GM21576 (cell line): ENCODE measurements at regions not wholly inside any gene's neighbourhood (a gene's known extent, or its start where the extent isn't known, plus 50 kb on each side); places are given as distances from the start of the nearest gene placed in this dataset.
A peak's percentile ranks its signal among the peaks of the same experiment; 100 is the strongest.

ENCODE experiments used
- ATAC-seq: cut with Tn5 transposase; IDR thresholded peaks from one replicate; pipeline ENCODE4 v1.9.1; 2021; ENCODE audit warnings: mild to moderate bottlenecking, moderate library complexity; ENCODE audit not compliant: unreplicated experiment

- ATAC-seq, result no peak
Measured at GRCh38 chr15:87805117-87805820, 451.3 kb downstream of the NTRK3 start.

DNA sequence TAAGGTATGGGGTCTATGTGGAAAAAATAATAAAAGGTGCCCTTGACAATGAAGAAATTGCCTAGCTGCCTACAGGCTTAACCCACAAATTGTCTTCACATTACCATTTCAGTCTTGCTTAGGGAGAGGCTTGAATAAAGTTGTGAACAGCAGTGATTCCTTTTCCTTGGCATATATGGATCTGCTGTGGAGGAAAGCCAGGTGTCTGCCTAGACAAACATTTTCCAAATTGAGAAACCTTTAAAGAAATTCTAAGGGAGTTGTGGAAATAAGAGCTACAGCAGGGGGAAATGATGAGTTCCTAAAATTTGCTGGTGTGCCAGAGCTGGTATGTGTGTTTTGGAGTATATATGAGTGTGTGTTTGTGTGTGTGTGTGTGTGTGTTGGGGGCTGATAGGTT is 452.1 kb downstream of the NTRK3 start:
- ATAC-seq, result no peak

GRCh38 chr15:87799838-87800237 is 456.7 kb downstream of the NTRK3 start:
- no peak for ATAC-seq

DNA sequence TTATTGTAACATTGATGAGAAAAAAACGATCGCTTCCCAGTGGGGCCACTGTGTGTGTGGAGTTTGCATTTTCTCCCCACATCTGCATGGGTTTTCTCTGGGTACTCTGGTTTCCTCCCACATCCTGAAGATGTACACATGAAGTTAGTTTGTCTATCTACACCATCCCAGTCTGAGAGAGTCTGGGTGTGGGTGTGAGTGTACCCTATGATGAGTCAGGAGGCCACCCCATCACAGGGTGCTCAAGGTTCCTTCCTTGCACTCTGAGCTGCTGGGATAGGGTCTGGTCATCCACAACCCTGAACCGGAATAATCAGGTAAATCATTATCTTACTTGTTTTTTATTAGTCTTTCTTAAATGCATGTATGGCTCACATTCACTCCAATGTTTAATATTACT is 457.1 kb downstream of the NTRK3 start:
- ATAC-seq, result no peak

- no peak for ATAC-seq
Measured at GRCh38 chr15:87793725-87794124, 462.8 kb downstream of the NTRK3 start.

GRCh38 chr15:87792250-87793040 is 464.1 kb downstream of the NTRK3 start:
- no peak for ATAC-seq

DNA sequence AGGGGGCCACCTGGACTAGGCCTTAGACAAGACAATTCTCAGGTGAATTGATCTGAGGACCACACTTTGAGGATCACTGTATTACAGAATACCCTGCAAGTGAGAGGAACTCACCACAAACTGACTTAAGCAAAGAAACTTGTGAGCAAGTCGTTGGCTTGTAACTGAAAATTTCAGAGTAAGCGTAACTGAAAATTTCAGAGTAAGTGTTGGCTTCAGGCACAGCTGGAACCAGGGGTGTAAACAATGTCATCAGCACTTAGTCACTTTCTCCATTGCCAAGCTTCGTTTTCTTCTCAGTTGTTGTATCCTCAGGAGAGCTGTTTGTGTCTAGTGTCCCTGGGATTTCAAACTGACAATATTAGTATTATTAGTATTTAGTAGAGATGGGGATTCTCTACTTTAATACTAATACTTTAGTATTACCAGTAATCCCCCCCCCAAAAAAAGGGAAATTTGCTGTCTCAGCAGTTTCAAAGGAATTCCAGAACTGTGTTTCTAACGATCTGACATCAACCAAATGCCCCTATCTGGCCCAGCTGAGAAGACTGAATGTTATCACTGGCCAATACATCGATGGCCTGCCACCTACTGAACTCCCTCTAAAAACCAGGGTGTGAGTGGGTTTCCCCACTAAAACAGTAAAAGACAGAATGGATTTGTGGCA is 474.4 kb downstream of the NTRK3 start:
- ATAC-seq, result no peak

GRCh38 chr15:87779746-87780145 is 476.8 kb downstream of the NTRK3 start:
- no peak for ATAC-seq

- no peak for ATAC-seq
Measured at GRCh38 chr15:87778358-87778757, 478.2 kb downstream of the NTRK3 start.

- ATAC-seq, result no peak
Measured at GRCh38 chr15:87777054-87777561, 479.4 kb downstream of the NTRK3 start.

GRCh38 chr15:87767516-87767915 is 489.0 kb downstream of the NTRK3 start:
- ATAC-seq, result no peak

DNA sequence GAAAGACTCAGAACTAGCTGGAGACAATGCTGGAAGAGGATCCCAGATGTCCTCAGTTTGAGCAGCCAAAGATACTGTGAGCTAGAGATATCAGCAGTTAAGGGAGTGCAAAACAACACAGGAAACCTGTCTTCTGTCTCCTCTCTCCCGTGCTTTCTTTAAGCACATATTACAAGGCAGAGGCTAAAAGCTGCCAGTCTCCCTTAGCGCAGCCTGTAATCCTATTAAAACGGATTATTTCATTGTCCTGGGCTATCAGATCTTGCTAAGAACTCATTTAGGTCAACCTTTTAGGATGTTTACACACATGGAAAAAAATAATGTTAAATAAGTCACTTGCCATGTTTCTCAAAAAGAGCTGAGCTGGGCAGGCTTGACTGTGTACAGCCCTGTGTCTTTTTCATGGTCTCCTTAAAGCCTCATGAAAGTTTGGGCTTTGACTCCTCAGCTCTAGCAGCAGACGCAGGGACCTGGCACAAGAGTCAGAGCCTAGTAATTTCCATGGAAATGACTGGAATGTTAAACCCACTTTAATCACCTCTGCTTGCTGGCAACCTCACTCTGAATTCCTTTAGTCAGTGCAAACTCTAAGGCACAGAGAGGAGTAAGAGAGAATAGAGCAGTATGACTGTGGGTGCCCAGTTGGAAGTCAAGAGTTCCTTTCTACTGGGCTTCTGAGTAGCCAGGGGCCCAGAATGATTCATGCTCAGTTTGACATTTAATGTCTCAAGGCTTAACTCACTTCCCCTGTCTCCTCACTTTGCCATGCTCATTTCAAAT is 491.9 kb downstream of the NTRK3 start:
- no peak for ATAC-seq

- no peak for ATAC-seq
Measured at GRCh38 chr15:87763837-87764236, 492.7 kb downstream of the NTRK3 start.

DNA sequence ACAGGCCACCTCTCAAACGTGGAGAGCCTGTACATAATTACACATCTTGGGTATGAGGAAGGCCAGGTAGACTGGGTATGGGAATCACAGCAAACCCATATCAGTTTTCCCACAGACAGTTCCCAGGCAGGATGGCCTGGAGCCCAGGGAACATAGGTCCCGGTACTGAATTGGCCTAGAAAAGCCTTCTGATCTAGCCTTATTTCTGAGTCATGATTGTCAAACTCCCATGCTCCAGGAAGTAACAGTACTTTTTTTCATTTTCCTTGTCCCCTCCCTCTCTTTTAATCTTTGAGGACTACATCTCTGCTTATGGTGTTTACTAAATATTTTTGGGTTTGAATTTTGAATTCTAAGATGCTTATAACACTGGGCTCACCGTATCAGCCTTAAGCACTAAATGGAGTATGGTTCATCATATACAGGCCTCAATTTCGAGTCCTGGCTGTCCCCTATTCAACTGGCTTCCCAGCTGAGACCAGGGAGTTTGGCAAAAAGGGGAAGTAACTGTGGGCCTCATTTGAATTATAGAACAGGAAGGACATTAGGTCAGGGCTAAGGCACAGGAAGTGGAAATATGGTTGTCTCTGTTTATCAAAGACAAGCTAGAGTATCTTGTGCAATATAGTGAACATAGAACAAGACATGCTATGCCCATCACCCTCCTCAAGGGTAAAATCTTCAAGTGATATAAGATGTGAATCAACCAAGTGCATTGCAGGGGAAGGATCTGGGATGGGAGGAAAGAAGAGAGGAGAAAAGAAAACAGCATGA is 494.6 kb downstream of the NTRK3 start:
- peak; percentile 81 for ATAC-seq

DNA sequence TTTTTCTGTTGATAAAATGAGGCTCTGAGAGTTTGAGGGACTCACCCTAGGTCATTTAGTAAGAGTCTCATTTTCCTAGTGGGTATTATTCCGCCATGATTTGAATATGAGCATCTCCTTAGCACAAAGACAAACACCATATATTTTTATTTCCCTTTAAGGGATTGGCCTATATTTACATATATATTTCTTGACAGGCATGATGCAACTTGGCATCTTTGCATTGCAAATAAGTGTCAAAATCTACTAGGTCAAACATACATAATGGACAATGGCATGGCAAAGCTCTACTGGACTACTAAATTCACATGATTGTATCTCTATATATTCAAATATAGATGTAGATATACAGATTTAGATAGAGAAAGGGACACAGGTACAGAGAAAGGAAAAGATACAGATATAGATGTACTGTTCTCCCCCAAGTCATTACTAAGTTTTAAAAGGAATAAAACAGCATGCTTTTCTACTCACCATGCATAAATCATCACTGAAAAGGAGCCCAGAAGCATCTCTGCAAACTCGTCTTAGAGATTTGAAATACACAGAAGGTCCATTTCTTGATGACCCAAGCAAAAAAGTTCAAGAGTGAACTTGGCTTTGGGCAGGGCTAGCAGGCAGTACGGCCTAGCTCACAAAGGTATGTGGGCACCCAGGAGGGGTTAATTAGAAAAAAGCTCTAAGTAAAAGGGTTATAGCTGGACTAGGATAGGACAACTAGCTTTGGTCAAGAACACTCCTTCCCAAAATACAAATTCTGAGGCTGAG is 495.8 kb downstream of the NTRK3 start:
- no peak for ATAC-seq

DNA sequence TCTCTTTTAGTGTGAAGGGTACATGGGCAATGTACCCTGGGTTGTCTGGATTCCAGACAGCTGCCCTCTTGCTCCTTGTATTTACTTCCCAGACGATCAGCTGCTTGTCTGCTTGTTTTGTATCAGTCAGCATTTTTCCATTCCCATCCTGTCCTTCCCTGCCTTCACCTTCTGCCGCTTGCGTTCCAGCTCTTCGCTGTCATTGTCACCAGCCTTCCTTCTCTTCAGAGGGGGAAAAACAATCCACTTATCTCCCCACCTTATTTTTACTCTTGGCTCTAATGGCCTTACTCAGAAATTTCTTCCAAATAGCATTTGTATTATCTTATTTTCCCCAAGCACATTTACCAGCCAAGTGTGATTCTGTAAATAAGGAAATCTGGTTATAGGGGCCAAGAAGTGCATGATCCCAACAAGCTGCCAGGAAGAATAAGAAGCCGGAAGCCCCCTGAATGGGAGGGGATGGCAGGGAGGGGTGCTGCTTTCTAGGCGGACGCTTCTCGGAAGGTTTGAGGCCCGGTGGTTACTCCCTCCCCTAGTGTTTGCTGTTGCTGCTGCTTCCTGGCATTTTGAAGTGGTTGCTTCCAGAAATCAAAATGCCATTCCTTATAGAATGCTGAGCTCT is 497.6 kb downstream of the NTRK3 start:
- ATAC-seq, result no peak

- no peak for ATAC-seq
Measured at GRCh38 chr15:87757084-87757483, 499.5 kb downstream of the NTRK3 start.

DNA sequence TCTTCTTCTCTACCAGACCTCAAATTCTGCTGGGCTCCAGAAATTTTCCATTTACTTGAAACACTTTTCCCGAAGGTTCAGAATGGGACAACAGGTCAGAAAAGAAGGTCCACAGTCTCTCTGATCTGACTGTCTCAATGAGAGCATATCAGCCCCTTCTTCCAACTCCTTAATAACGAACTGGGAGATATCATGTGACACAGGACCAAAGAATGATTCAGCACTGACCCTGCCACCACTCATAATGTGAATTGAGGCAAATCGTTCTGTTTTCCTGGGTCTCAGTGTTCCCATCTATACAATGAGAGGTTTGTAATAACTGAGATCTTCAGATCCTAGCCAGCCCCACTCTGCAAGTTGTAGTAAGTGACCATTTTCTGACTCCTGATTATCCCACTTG is 500.5 kb downstream of the NTRK3 start:
- no peak for ATAC-seq

DNA sequence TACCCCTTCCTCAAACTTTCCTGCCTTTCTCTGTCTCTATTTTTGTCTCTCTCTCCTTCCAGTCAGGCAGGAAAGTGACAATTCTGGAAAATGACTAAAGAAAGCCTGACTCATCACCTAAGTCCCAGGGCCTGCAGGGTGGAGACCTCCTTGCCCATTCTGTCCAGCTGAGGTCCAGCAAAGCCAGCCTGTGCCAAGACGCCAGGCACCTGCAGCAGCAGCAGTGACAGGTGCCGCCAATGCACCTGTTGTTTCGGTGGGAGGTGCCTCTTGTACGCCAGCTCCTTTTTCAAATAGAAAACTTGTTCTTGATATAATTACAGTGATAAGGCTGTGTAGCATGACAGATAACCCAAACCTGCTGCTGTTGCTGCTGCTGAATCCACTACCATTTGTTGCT is 501.3 kb downstream of the NTRK3 start:
- no peak for ATAC-seq
